ENCODE measurements at regions not wholly inside any gene's neighbourhood (a gene's known extent, or its start where the extent isn't known, plus 50 kb on each side); places are given as distances from the start of the nearest gene placed in this dataset.
"Not testable (repeated sequence)": the region's sequence is repeated elsewhere in the genome, so short reads cannot be mapped to it uniquely, and the experiment has no call there.

DNA sequence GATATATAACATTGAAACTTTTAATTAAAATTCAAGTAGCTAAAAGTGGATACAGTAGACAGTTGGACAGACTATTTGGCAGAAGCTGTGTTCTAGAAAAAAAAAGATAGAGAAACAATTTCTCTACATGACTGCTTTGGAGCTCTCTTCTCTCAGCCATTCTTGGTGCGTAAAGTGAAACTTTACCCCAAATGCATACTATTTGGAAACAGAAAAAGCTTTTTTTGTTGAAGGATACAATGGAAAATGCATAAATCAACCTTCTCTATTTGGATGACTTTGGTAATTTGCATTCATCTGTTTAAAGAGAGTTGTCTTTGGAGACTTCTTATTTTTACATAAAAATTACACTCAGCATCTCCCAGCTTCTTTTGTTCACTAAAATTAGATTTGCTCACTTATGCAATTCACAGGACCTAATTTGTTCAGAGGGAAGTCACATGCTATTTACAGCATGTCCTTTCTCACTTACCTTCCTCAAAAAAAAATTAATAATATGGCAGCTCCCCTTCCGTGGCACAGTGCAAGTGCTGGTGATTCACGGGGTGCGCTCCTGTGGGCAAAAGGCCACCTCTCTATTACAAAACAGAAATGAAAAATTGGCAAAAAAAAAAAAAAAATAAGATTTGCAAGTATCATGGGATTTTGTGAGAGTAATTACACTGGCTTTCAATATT, 498.9 kb downstream of the RERGL start:
- Mint-ChIP-seq H3K36me3 (ENCODE audit: low read depth) (no peaks in the 10 kb centered on the region), H3K4me3 (no peak overlapping the region), H3K27me3 (ENCODE audit: low read depth) (no peaks in the 10 kb centered on the region), H3K4me1 (ENCODE audit: low read depth) (no peaks in the 10 kb centered on the region), H3K9me3 (peaks cover 17% of the 10 kb centered on the region), H3K27ac (no peak overlapping the region)
- DNase-seq (ENCODE audit: low spot score) = no peak

DNA sequence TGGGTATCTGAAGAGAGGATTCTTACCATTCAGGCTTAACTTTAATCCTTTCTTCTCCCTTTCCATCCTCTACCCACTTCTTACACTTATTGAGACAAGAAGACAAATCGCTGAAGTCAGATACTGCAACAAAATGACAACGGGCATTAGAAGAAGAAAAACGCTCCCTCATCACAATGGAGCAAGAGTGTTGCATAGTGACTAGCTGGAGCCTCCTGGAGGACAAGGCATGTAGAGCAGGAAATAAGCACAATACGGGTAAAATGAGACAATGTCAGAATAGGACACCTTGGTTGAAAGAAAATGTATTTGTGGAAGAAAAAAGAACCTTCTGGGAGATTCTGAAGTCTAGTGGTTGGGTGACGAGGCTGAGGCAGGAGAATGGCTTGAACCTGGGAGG, 501.0 kb downstream of the RERGL start:
- H3K27ac Mint-ChIP-seq = no peak overlapping the region
- DNase-seq (ENCODE audit: low spot score) = no peak
- no peaks in the 10 kb centered on the region for H3K36me3 Mint-ChIP-seq (ENCODE audit: low read depth)
- peaks cover 12% of the 10 kb centered on the region for H3K9me3 Mint-ChIP-seq
- no peak overlapping the region for H3K4me3 Mint-ChIP-seq
- H3K4me1 Mint-ChIP-seq (ENCODE audit: low read depth) = no peaks in the 10 kb centered on the region
- no peaks in the 10 kb centered on the region for H3K27me3 Mint-ChIP-seq (ENCODE audit: low read depth)

DNA sequence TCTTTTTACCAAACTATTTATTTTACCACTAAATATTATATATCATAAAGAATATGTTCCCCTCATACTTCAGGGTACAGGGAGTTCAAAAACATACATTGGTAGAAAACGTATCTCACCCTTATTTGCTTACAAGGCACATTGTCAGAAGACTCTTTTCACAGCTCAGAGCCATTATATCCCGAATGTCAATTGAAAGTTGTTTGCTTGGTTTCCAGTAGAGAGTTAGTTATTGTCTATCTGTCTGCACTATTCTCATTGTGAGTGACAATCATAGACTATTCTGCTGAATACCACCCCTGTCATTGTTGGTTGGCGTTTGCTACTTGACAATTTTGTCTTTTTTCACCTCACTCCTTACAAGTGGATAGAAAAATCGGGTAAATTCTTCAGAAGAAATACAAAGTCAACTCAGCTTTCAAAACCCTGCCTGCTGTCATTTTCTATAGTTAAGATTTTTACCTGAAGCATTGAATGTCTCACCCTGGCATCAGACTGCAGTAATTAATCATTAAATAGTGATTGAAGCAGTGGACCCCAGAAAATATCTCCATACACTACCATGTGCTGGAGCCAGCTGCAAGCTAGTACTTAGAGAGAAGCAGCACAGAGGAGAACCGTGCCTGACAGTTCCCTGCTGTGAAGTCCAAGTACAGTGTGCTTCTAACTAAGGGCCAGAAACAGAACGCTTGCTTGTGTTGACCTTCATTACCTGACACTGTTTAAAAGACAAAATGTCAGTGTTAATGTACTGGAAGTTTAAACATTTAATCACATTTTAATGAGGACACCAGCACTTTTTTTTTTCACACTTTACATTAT, 510.6 kb downstream of the RERGL start:
- Mint-ChIP-seq H3K9me3 (peaks cover 19% of the 10 kb centered on the region), H3K4me1 (ENCODE audit: low read depth) (no peaks in the 10 kb centered on the region), H3K27ac (no peak overlapping the region), H3K4me3 (no peak overlapping the region), H3K27me3 (ENCODE audit: low read depth) (no peaks in the 10 kb centered on the region), H3K36me3 (ENCODE audit: low read depth) (no peaks in the 10 kb centered on the region)
- DNase-seq (ENCODE audit: low spot score) = no peak

DNA sequence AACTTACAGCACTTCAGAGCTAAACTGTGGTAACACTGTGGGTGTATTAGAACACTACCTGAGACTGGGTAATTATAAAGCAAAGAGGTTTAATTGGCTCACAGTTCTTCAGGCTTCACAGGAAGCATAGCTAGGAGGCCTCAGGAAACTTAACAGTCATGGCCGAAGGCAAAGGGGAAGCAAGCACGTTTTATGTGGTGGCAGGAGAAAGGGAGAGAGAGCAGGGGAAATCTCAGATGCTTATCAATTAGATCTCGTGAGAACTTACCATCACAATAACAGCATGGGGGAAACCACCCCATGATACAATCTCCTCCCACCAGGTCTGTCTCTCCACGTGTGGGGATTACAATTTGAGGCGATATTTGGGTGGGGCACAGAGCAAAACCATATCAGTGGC, 512.6 kb downstream of the RERGL start:
- H3K4me1 Mint-ChIP-seq (ENCODE audit: low read depth) = no peaks in the 10 kb centered on the region

DNA sequence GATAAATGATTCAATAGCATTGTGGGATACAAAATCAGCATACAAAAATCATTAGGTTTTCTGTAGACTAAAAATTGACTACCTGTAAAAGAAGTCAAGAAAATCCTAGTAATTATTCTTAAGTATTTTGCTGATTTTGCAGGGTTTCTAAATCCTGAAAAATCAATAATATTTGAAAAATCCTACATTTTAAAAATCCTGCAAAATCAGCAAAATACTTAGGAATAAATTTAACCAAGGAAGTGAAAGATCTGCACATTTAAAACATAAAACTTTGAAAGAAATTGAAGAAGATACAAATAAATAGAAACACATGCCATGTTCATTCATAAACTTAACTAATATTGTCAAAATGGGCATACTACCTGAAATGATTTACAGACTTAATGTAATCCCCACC, 517.7 kb downstream of the RERGL start:
- Mint-ChIP-seq H3K4me1 (ENCODE audit: low read depth) (no peaks in the 10 kb centered on the region), H3K9me3 (peaks cover 17% of the 10 kb centered on the region), H3K4me3 (no peak overlapping the region), H3K36me3 (ENCODE audit: low read depth) (no peaks in the 10 kb centered on the region), H3K27me3 (ENCODE audit: low read depth) (no peaks in the 10 kb centered on the region), H3K27ac (no peak overlapping the region)
- no peak for DNase-seq (ENCODE audit: low spot score)

More for the DNA sequence above, 512.6 kb downstream of the RERGL start:
- no peaks in the 10 kb centered on the region for H3K36me3 Mint-ChIP-seq (ENCODE audit: low read depth)
- no peak overlapping the region for H3K27ac Mint-ChIP-seq
- no peaks in the 10 kb centered on the region for H3K27me3 Mint-ChIP-seq (ENCODE audit: low read depth)
- H3K4me3 Mint-ChIP-seq = no peak overlapping the region
- DNase-seq (ENCODE audit: low spot score) = no peak
- H3K9me3 Mint-ChIP-seq = peaks cover 25% of the 10 kb centered on the region

DNA sequence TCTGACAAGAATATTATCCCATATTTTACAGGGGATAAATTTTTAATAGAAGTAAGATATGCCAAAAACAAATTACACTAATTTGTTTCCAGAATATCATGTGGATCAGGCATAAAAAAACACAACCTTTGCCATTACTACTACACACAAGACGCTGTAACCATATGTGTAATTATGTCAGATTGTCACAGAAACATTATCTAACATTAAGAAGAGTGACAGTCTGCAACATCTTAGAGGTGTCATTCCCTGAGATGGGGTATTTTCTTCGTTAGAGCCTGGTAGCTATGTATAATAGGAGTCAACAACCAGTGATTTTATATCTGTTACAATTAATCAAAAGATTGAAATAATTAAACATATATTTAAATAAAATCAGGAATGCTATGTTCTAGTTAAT, 518.9 kb downstream of the RERGL start:
- H3K9me3 Mint-ChIP-seq = peaks cover 17% of the 10 kb centered on the region
- no peaks in the 10 kb centered on the region for H3K27me3 Mint-ChIP-seq (ENCODE audit: low read depth)
- H3K4me1 Mint-ChIP-seq (ENCODE audit: low read depth) = no peaks in the 10 kb centered on the region
- no peak overlapping the region for H3K4me3 Mint-ChIP-seq
- DNase-seq (ENCODE audit: low spot score) = no peak
- H3K36me3 Mint-ChIP-seq (ENCODE audit: low read depth) = no peaks in the 10 kb centered on the region
- H3K27ac Mint-ChIP-seq = no peak overlapping the region

DNA sequence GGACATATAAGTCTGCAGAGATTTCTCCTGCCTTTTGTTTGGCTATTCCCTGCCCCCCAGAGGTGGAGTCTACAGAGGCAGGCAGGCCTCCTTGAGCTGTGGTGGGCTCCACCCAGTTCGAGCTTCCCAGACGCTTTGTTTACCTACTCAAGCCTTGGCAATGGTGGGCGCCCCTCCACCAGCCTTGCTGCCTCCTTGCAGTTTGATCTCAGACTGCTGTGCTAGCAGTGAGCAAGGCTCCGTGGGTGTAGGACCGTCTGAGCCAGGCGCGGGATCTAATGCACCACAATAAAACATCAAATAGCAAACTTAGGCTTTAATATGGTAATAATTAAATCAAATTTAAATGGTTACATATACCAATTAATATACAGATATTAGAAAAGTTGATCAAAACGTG, 525.4 kb downstream of the RERGL start:
- H3K4me1 Mint-ChIP-seq (ENCODE audit: low read depth); DNase-seq (ENCODE audit: low spot score); H3K4me3 Mint-ChIP-seq; H3K36me3 Mint-ChIP-seq (ENCODE audit: low read depth); H3K27ac Mint-ChIP-seq; H3K9me3 Mint-ChIP-seq; H3K27me3 Mint-ChIP-seq (ENCODE audit: low read depth): not testable (repeated sequence)

DNA sequence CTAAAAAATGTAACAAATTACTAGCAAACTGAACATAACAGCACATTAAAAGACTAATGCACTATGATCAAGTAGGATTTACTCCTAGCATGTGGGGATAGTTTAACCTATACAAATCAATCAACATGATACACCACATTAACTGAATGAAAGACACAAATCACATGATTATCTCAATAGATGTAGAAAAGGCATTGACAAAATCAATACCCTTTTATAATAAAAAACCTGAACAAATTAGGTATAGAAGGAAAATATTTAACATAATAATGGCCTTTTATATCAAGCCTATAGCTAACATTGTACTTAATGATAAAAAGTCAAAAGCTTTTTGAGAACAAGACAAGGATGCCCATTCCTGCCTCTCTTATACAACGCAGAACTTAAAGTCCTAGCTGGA, 540.0 kb downstream of the RERGL start:
- Mint-ChIP-seq H3K4me1 (ENCODE audit: low read depth) (no peaks in the 10 kb centered on the region), H3K9me3 (peaks cover 27% of the 10 kb centered on the region), H3K27ac (no peak overlapping the region), H3K36me3 (ENCODE audit: low read depth) (no peaks in the 10 kb centered on the region), H3K27me3 (ENCODE audit: low read depth) (no peaks in the 10 kb centered on the region), H3K4me3 (no peak overlapping the region)
- no peak for DNase-seq (ENCODE audit: low spot score)

DNA sequence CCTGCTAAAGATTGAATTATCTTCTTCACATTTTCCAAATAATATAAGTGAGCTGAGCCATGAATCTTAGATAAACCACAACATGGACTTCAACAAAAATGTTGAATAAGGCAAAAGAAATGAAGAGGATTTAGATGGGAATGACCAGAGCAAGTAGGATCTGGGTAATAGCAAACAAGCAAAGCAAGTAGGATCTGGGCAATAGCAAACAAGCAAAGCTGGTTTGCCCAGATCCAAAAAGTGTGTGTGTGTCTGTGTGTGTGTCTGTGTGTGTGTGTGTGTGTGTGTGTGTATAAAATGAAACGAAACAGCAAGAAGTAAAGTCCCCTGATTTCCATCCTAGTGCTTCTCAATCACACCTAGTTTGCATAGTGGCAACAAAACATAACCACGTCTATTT, 549.1 kb downstream of the RERGL start:
- no peaks in the 10 kb centered on the region for H3K27me3 Mint-ChIP-seq (ENCODE audit: low read depth)
- H3K9me3 Mint-ChIP-seq = peaks cover 29% of the 10 kb centered on the region
- no peak overlapping the region for H3K4me3 Mint-ChIP-seq
- no peak overlapping the region for H3K27ac Mint-ChIP-seq
- no peak for DNase-seq (ENCODE audit: low spot score)
- H3K4me1 Mint-ChIP-seq (ENCODE audit: low read depth) = no peaks in the 10 kb centered on the region
- H3K36me3 Mint-ChIP-seq (ENCODE audit: low read depth) = no peaks in the 10 kb centered on the region

DNA sequence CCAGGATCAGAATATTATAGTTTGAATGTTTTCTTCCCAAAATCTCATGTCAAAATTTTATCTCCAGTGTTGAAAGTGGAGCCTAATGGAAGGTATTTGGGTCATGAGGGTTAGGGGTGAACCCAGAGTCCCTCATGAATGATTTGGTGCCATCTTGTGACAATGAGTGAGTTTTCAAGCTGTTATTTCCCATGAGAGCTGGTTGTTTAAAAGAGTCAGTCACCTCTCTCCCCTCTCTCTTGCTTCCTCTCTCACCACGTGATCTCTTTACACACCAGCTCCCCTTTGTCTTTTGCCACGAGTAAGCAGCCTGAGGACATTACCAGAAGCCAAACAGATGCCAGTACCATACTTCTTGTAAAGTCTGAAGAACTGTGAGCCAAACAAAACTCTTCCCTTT, 561.6 kb downstream of the RERGL start:
- no peak overlapping the region for H3K4me3 Mint-ChIP-seq
- H3K36me3 Mint-ChIP-seq (ENCODE audit: low read depth) = no peaks in the 10 kb centered on the region

DNA sequence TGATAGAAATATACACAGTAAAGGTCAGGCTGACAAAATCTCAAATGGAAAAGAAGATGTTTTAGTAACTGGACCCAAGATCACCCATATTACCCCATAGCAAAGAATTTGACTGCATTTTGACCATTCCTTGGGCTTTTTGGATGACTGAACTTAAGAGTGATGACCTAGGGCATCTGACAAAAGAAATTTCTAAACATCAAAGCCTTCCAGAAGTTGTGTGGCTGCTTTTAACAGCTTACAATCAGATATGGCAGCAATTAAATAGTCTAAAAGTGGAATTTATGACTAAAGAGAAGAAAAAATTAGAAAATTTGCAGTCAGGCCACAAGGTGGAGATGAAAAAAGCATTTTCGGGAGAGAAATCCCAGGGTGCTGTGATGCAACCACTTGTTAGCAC, 563.0 kb downstream of the RERGL start:
- H3K4me1 Mint-ChIP-seq (ENCODE audit: low read depth) = no peaks in the 10 kb centered on the region
- no peaks in the 10 kb centered on the region for H3K27me3 Mint-ChIP-seq (ENCODE audit: low read depth)
- DNase-seq (ENCODE audit: low spot score) = no peak
- H3K36me3 Mint-ChIP-seq (ENCODE audit: low read depth) = no peaks in the 10 kb centered on the region
- no peak overlapping the region for H3K4me3 Mint-ChIP-seq
- peaks cover 26% of the 10 kb centered on the region for H3K9me3 Mint-ChIP-seq
- no peak overlapping the region for H3K27ac Mint-ChIP-seq

More for the DNA sequence above, 561.6 kb downstream of the RERGL start:
- DNase-seq (ENCODE audit: low spot score) = no peak
- H3K4me1 Mint-ChIP-seq (ENCODE audit: low read depth) = no peaks in the 10 kb centered on the region
- H3K27ac Mint-ChIP-seq = no peak overlapping the region
- H3K27me3 Mint-ChIP-seq (ENCODE audit: low read depth) = no peaks in the 10 kb centered on the region
- peaks cover 26% of the 10 kb centered on the region for H3K9me3 Mint-ChIP-seq

DNA sequence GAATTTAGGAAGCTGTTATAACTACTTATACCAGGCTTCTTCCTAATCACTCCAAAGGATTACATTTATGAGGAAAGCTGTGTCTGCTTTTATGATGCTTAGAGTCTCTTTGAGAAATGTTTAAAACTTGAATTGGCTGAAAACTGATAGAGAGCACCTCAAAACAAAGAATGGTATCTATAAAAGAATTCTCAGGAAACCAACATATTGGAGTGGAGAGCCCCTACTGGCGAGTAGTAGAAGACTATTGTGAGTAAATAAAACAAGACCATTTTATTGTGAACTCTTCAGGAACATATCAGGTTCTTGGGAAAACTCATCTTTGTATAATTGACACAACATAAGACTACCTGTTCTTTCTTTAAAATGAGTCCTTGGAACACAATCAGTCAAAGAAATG, 578.6 kb downstream of the RERGL start:
- Mint-ChIP-seq H3K36me3 (ENCODE audit: low read depth) (no peaks in the 10 kb centered on the region), H3K27ac (no peak overlapping the region), H3K9me3 (peaks cover 25% of the 10 kb centered on the region), H3K4me3 (no peak overlapping the region), H3K27me3 (ENCODE audit: low read depth) (no peaks in the 10 kb centered on the region), H3K4me1 (ENCODE audit: low read depth) (no peaks in the 10 kb centered on the region)
- DNase-seq (ENCODE audit: low spot score) = no peak

DNA sequence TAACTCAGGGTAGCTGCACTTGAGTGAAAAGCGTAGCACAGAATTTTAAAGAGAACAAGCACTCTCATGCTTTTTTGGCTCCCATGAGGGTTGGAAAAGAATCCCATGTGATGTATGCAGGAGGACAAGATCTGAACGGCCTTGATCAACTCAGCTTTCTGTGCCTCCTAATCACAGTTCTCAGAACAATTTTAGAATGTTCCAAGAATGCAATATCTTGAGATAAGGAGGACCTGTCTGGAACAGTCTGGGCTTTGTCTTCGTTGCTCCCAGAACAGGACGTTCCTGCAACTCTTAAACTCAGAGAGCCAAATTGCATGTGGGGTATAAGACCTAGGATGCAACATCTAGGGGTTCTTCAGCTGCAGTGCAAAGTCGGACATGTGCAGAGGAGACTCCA, 582.7 kb downstream of the RERGL start:
- Mint-ChIP-seq H3K27ac (no peak overlapping the region), H3K36me3 (ENCODE audit: low read depth) (no peaks in the 10 kb centered on the region), H3K4me3 (no peak overlapping the region), H3K4me1 (ENCODE audit: low read depth) (no peaks in the 10 kb centered on the region), H3K9me3 (peaks cover 17% of the 10 kb centered on the region), H3K27me3 (ENCODE audit: low read depth) (no peaks in the 10 kb centered on the region)
- DNase-seq (ENCODE audit: low spot score) = no peak

DNA sequence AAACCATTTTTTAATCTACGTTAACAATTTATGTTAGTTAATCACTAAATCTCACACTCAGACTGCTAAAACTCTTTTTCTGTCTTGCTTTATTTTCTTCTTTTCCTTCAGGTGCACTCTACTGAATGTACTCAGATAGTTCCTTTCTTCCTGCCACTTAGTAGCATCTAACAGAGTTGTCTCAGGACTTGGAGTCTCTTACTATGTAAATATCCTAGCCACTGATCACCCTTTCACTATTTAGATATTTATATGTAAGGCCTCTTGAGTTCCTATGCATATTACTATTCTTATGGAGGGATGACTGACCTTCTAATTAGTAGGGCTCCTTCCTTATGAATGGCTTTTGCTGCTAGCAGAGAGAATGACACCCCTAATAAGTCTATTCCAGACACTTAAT, 586.3 kb downstream of the RERGL start:
- Mint-ChIP-seq H3K4me1 (ENCODE audit: low read depth) (no peaks in the 10 kb centered on the region), H3K27me3 (ENCODE audit: low read depth) (no peaks in the 10 kb centered on the region), H3K36me3 (ENCODE audit: low read depth) (no peaks in the 10 kb centered on the region), H3K27ac (no peak overlapping the region), H3K9me3 (peaks cover 11% of the 10 kb centered on the region), H3K4me3 (no peak overlapping the region)
- no peak for DNase-seq (ENCODE audit: low spot score)

DNA sequence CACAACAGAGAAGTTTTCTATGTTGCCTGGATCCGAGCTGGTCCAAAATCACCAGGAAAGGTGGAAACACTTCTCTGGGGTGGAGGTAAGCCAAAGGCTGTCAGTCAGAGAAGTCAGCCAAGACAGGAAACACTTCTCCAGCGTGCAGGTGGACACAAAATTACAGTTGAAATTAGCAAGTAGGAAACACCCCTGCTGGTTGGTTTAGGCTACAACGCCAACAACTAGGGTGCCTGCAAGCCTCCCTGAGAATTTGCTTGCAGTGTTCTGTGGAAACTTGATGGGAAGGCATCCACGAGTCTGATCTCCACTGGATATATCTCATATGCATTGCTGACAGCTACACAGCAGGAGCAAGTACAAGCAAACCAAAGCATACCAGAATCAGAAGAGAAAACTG, 600.5 kb downstream of the RERGL start:
- no peak for DNase-seq (ENCODE audit: low spot score)
- H3K4me1 Mint-ChIP-seq (ENCODE audit: low read depth) = no peaks in the 10 kb centered on the region
- H3K36me3 Mint-ChIP-seq (ENCODE audit: low read depth) = no peaks in the 10 kb centered on the region
- H3K27ac Mint-ChIP-seq = no peak overlapping the region
- no peaks in the 10 kb centered on the region for H3K27me3 Mint-ChIP-seq (ENCODE audit: low read depth)
- no peak overlapping the region for H3K4me3 Mint-ChIP-seq
- H3K9me3 Mint-ChIP-seq = peaks cover 27% of the 10 kb centered on the region
